ENCODE measurements at regions not wholly inside any gene's neighbourhood (a gene's known extent, or its start where the extent isn't known, plus 50 kb on each side); places are given as distances from the start of the nearest gene placed in this dataset.

GRCh38 chr2:7907041-7907440 lies 774.8 kb upstream of the ID2 start:
- no peaks in the 10 kb centered on the region for H3K4me1 ChIP-seq (replicated peaks in 1 of 2)
- no peak overlapping the region for H3K27ac ChIP-seq
- 92 to 98% (median 94%) methylated on average over 11 of the region's 11 CpGs for WGBS, 4 donors
- no peak for TF ChIP-seq POLR2A (IDR thresholded peaks at IDR 0.05)
- TF ChIP-seq, protein P1, sequence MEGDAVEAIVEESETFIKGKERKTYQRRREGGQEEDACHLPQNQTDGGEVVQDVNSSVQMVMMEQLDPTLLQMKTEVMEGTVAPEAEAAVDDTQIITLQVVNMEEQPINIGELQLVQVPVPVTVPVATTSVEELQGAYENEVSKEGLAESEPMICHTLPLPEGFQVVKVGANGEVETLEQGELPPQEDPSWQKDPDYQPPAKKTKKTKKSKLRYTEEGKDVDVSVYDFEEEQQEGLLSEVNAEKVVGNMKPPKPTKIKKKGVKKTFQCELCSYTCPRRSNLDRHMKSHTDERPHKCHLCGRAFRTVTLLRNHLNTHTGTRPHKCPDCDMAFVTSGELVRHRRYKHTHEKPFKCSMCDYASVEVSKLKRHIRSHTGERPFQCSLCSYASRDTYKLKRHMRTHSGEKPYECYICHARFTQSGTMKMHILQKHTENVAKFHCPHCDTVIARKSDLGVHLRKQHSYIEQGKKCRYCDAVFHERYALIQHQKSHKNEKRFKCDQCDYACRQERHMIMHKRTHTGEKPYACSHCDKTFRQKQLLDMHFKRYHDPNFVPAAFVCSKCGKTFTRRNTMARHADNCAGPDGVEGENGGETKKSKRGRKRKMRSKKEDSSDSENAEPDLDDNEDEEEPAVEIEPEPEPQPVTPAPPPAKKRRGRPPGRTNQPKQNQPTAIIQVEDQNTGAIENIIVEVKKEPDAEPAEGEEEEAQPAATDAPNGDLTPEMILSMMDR (IDR thresholded peaks at IDR 0.05): no peak
- no peak for DNase-seq
- no peaks in the 10 kb centered on the region for H3K27me3 ChIP-seq
- no peaks in the 10 kb centered on the region for H3K36me3 ChIP-seq (replicated peaks in 1 of 2)
- H3K4me3 ChIP-seq: no peak overlapping the region
- no peaks in the 10 kb centered on the region for H3K9me3 ChIP-seq (replicated peaks in 1 of 3)
- intact Hi-C loops (cut with DNase I): no loop called here

GRCh38 chr2:7910752-7911151 lies 771.1 kb upstream of the ID2 start:
- Histone ChIP-seq H3K4me3 (no peak overlapping the region), H3K36me3 (replicated peaks in 1 of 2) (no peaks in the 10 kb centered on the region), H3K27ac (no peak overlapping the region), H3K9me3 (replicated peaks in 1 of 3) (no peaks in the 10 kb centered on the region), H3K27me3 (no peaks in the 10 kb centered on the region), H3K4me1 (replicated peaks in 1 of 2) (no peaks in the 10 kb centered on the region)
- intact Hi-C loops (cut with DNase I): no loop called here
- no peak for DNase-seq
- WGBS, 4 donors: 86 to 91% (median 86%) methylated on average over 3 of the region's 3 CpGs
- TF ChIP-seq POLR2A (IDR thresholded peaks at IDR 0.05): no peak
- TF ChIP-seq, protein P1 (IDR thresholded peaks at IDR 0.05): no peak

GRCh38 chr2:7911196-7911595 lies 770.7 kb upstream of the ID2 start:
- H3K4me3 ChIP-seq: no peak overlapping the region
- H3K4me1 ChIP-seq (replicated peaks in 1 of 2): no peaks in the 10 kb centered on the region
- no peaks in the 10 kb centered on the region for H3K27me3 ChIP-seq
- H3K27ac ChIP-seq: no peak overlapping the region
- no peaks in the 10 kb centered on the region for H3K36me3 ChIP-seq (replicated peaks in 1 of 2)
- WGBS, 4 donors: 95 to 97% (median 97%) methylated on average over 2 of the region's 2 CpGs
- no peak for DNase-seq
- TF ChIP-seq POLR2A (IDR thresholded peaks at IDR 0.05): no peak
- TF ChIP-seq, protein P1 (IDR thresholded peaks at IDR 0.05): no peak
- no peaks in the 10 kb centered on the region for H3K9me3 ChIP-seq (replicated peaks in 1 of 3)
- intact Hi-C loops (cut with DNase I): no loop called here

GRCh38 chr2:7913974-7914373 lies 767.9 kb upstream of the ID2 start:
- Histone ChIP-seq H3K36me3 (replicated peaks in 1 of 2) (no peaks in the 10 kb centered on the region), H3K27ac (no peak overlapping the region), H3K4me3 (no peak overlapping the region), H3K4me1 (replicated peaks in 1 of 2) (no peaks in the 10 kb centered on the region), H3K9me3 (replicated peaks in 1 of 3) (no peaks in the 10 kb centered on the region), H3K27me3 (no peaks in the 10 kb centered on the region)
- WGBS, 4 donors: 69 to 79% (median 78%) methylated on average over 10 of the region's 10 CpGs
- no peak for DNase-seq
- intact Hi-C loops (cut with DNase I): no loop called here
- TF ChIP-seq POLR2A (IDR thresholded peaks at IDR 0.05): no peak
- TF ChIP-seq, protein P1 (IDR thresholded peaks at IDR 0.05): no peak

Data from adrenal gland (tissue), 9 donors.